ENCODE measurements at regions not wholly inside any gene's neighbourhood (a gene's known extent, or its start where the extent isn't known, plus 50 kb on each side); places are given as distances from the start of the nearest gene placed in this dataset.

DNA sequence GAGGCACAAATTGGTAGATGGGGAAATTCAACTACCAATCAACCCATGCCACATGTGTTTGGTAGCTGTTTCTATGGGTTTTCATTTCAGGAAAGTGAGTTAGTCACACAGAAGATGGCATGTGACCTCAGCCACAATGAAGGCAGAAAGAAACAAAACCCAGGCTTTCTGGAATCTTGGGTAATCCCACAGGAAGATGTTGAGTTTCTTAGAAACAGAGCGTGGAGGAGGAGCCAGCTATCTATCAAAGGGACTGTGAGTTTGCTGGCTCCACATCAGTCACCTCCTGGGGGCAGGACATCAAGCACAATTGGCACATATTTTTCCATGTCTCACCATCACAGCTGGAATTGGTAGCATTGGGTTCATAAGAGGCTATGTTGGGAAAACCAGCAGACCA, 188.9 kb upstream of the PLXNA2 start:
- no peak overlapping the region for H3K27ac ChIP-seq
- no peaks in the 10 kb centered on the region for H3K36me3 ChIP-seq
- TF ChIP-seq CTCF (IDR thresholded peaks at IDR 0.05) = no peak
- no peak for DNase-seq (ENCODE audit: low spot score in 2 of 2)
- H3K4me3 ChIP-seq = no peak overlapping the region
- intact Hi-C loops (cut with DNase I) = no loop called here
- H3K27me3 ChIP-seq = no peaks in the 10 kb centered on the region
- H3K4me1 ChIP-seq = no peaks in the 10 kb centered on the region
- no peaks in the 10 kb centered on the region for H3K9me3 ChIP-seq

GRCh38 chr1:208433971-208434370, 189.8 kb upstream of the PLXNA2 start:
- no peak for DNase-seq (ENCODE audit: low spot score in 2 of 2)
- no peaks in the 10 kb centered on the region for H3K9me3 ChIP-seq
- intact Hi-C loops (cut with DNase I) = no loop called here

GRCh38 chr1:208437401-208437800, 193.2 kb upstream of the PLXNA2 start:
- no peak overlapping the region for H3K27ac ChIP-seq
- H3K36me3 ChIP-seq = no peaks in the 10 kb centered on the region
- TF ChIP-seq CTCF (IDR thresholded peaks at IDR 0.05) = no peak
- H3K4me3 ChIP-seq = no peak overlapping the region
- H3K9me3 ChIP-seq = peaks cover 0 to 2% of the 10 kb centered on the region in 2 donors
- no peaks in the 10 kb centered on the region for H3K27me3 ChIP-seq
- H3K4me1 ChIP-seq = no peaks in the 10 kb centered on the region
- DNase-seq (ENCODE audit: low spot score in 2 of 2) = no peak
- intact Hi-C loops (cut with DNase I) = no loop called here

More at GRCh38 chr1:208433971-208434370, 189.8 kb upstream of the PLXNA2 start:
- Histone ChIP-seq H3K36me3 (no peaks in the 10 kb centered on the region), H3K27ac (no peak overlapping the region), H3K4me1 (no peaks in the 10 kb centered on the region), H3K27me3 (no peaks in the 10 kb centered on the region), H3K4me3 (no peak overlapping the region)
- no peak for TF ChIP-seq CTCF (IDR thresholded peaks at IDR 0.05)

- Histone ChIP-seq H3K4me1 (no peaks in the 10 kb centered on the region), H3K27ac (no peak overlapping the region), H3K4me3 (no peak overlapping the region), H3K27me3 (no peaks in the 10 kb centered on the region), H3K36me3 (no peaks in the 10 kb centered on the region), H3K9me3 (peaks cover 0 to 8% of the 10 kb centered on the region in 2 donors)
- no peak for TF ChIP-seq CTCF (IDR thresholded peaks at IDR 0.05)
- intact Hi-C loops (cut with DNase I) = no loop called here
- no peak for DNase-seq (ENCODE audit: low spot score in 2 of 2)
Measured at GRCh38 chr1:208438112-208438699, 194.0 kb upstream of the PLXNA2 start.

- no peak overlapping the region for H3K4me3 ChIP-seq
- no peaks in the 10 kb centered on the region for H3K36me3 ChIP-seq
- H3K27ac ChIP-seq = no peak overlapping the region
- intact Hi-C loops (cut with DNase I) = no loop called here
- no peak for TF ChIP-seq CTCF (IDR thresholded peaks at IDR 0.05)
- no peaks in the 10 kb centered on the region for H3K4me1 ChIP-seq
- H3K27me3 ChIP-seq = no peaks in the 10 kb centered on the region
- DNase-seq (ENCODE audit: low spot score in 2 of 2) = no peak
- peaks cover 0 to 11% of the 10 kb centered on the region in 2 donors for H3K9me3 ChIP-seq
Measured at GRCh38 chr1:208445758-208446203, 201.6 kb upstream of the PLXNA2 start.

GRCh38 chr1:208446271-208446691, 202.1 kb upstream of the PLXNA2 start:
- Histone ChIP-seq H3K27ac (no peak overlapping the region), H3K4me1 (no peaks in the 10 kb centered on the region), H3K9me3 (peaks cover 0 to 11% of the 10 kb centered on the region in 2 donors), H3K36me3 (no peaks in the 10 kb centered on the region), H3K27me3 (no peaks in the 10 kb centered on the region), H3K4me3 (no peak overlapping the region)
- TF ChIP-seq CTCF (IDR thresholded peaks at IDR 0.05) = no peak
- DNase-seq (ENCODE audit: low spot score in 2 of 2) = no peak
- intact Hi-C loops (cut with DNase I) = no loop called here

All from ascending aorta (tissue), 2 donors.